C4-2B (cell line): ENCODE measurements at regions not wholly inside any gene's neighbourhood (a gene's known extent, or its start where the extent isn't known, plus 50 kb on each side); places are given as distances from the start of the nearest gene placed in this dataset.
"Not testable (repeated sequence)": the region's sequence is repeated elsewhere in the genome, so short reads cannot be mapped to it uniquely, and the experiment has no call there.

Experiments used
- ZFX ChIP-seq: fragments of 450-650 bp; IDR thresholded peaks from 2 replicates; pipeline ENCODE4 v1.6.1; 2017
- TF ChIP-seq, protein P1 (sequence below): fragments of 450-650 bp; conservative IDR thresholded peaks from 2 replicates; pipeline ENCODE4 v1.5.1; 2017; ENCODE audit warnings: mild to moderate bottlenecking

DNA sequence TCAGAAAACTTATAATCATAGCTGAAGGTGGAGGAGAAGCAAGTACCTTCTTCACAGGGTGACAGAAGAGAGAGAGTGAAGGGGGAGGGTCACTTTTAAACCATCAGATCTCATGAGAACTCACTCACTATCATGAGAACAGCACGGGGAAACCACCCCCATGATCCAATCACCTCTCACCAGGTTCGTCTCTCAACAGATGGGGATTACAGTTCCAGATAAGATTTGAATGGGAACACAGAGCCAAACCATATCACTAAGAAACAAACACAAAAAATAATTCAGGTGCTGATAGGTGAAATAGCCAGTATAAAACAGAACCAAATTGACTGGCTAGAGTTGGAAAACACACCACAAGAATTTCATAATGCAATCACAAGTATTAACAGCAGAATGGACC is 162.2 kb upstream of the TEKT4 start:
- TF ChIP-seq, protein P1, sequence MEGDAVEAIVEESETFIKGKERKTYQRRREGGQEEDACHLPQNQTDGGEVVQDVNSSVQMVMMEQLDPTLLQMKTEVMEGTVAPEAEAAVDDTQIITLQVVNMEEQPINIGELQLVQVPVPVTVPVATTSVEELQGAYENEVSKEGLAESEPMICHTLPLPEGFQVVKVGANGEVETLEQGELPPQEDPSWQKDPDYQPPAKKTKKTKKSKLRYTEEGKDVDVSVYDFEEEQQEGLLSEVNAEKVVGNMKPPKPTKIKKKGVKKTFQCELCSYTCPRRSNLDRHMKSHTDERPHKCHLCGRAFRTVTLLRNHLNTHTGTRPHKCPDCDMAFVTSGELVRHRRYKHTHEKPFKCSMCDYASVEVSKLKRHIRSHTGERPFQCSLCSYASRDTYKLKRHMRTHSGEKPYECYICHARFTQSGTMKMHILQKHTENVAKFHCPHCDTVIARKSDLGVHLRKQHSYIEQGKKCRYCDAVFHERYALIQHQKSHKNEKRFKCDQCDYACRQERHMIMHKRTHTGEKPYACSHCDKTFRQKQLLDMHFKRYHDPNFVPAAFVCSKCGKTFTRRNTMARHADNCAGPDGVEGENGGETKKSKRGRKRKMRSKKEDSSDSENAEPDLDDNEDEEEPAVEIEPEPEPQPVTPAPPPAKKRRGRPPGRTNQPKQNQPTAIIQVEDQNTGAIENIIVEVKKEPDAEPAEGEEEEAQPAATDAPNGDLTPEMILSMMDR: not testable (repeated sequence)
- not testable (repeated sequence) for TF ChIP-seq ZFX
